WTC11 (cell line): ENCODE measurements at regions not wholly inside any gene's neighbourhood (a gene's known extent, or its start where the extent isn't known, plus 50 kb on each side); places are given as distances from the start of the nearest gene placed in this dataset.

Source experiments
- ATF1 ChIP-seq: sonication (generic); formaldehyde crosslinking; IDR thresholded peaks from 2 replicates; pipeline ENCODE4 v1.8.1; 2023; ENCODE audit warnings: mild to moderate bottlenecking, moderate library complexity, missing genetic modification reagents
- CBFB ChIP-seq: sonication (generic); formaldehyde crosslinking; IDR thresholded peaks from 2 replicates; pipeline ENCODE4 v1.8.1; 2022; ENCODE audit warnings: mild to moderate bottlenecking, low read depth, missing genetic modification reagents
- CREB1 ChIP-seq: sonication (generic); formaldehyde crosslinking; IDR thresholded peaks from 2 replicates; pipeline ENCODE4 v1.8.0; 2023; ENCODE audit warnings: mild to moderate bottlenecking, missing genetic modification reagents
- GRHL2 ChIP-seq: fragments of 250-450 bp; sonication (Bioruptor Pico); IDR thresholded peaks from 2 replicates; pipeline ENCODE4 v1.8.0; 2022; ENCODE audit warnings: mild to moderate bottlenecking, moderate library complexity; ENCODE audit not compliant: insufficient replicate concordance, severe bottlenecking
- KAT7 ChIP-seq: sonication (generic); formaldehyde crosslinking; IDR thresholded peaks from 2 replicates; pipeline ENCODE4 v1.8.1; 2023; ENCODE audit warnings: missing genetic modification reagents, mild to moderate bottlenecking, borderline replicate concordance
- MYBL2 ChIP-seq: sonication (generic); formaldehyde crosslinking; IDR thresholded peaks from 2 replicates; pipeline ENCODE4 v1.8.1; 2023; ENCODE audit warnings: mild to moderate bottlenecking, moderate library complexity, missing genetic modification reagents
- NFE2L1 ChIP-seq: sonication (generic); formaldehyde crosslinking; IDR thresholded peaks from 2 replicates; pipeline ENCODE4 v1.8.1; 2023; ENCODE audit warnings: missing genetic modification reagents
- SMAD4 ChIP-seq: sonication (generic); formaldehyde crosslinking; IDR thresholded peaks from 2 replicates; pipeline ENCODE4 v1.8.0; 2022; ENCODE audit warnings: mild to moderate bottlenecking, missing genetic modification reagents
- ZNF396 ChIP-seq: fragments of 250-450 bp; sonication (Bioruptor Pico); IDR thresholded peaks from 2 replicates; pipeline ENCODE4 v1.8.0; 2021; ENCODE audit warnings: mild to moderate bottlenecking, moderate library complexity, borderline replicate concordance
- TF ChIP-seq, protein P1 (sequence below): fragments of 200-600 bp; IDR thresholded peaks from 2 replicates; pipeline ENCODE4 v1.8.0; 2022; ENCODE audit warnings: antibody characterized with exemption
- TF ChIP-seq, protein P2 (sequence below): sonication (generic); formaldehyde crosslinking; IDR thresholded peaks from 2 replicates; pipeline ENCODE4 v1.8.0; 2022; ENCODE audit warnings: mild to moderate bottlenecking, missing genetic modification reagents
- TF ChIP-seq, protein P3 (sequence below): sonication (generic); formaldehyde crosslinking; IDR thresholded peaks from 2 replicates; pipeline ENCODE4 v1.8.1; 2022; ENCODE audit warnings: mild to moderate bottlenecking, moderate library complexity, missing genetic modification reagents
- TF ChIP-seq, protein P4 (sequence below): fragments of 250-450 bp; sonication (Bioruptor Pico); IDR thresholded peaks from 2 replicates; pipeline ENCODE4 v2.1.2; 2022; ENCODE audit warnings: mild to moderate bottlenecking, moderate library complexity
- TF ChIP-seq, protein P5 (sequence below): sonication (generic); formaldehyde crosslinking; IDR thresholded peaks from 2 replicates; pipeline ENCODE4 v1.8.1; 2023; ENCODE audit warnings: mild to moderate bottlenecking, missing genetic modification reagents, moderate library complexity

DNA sequence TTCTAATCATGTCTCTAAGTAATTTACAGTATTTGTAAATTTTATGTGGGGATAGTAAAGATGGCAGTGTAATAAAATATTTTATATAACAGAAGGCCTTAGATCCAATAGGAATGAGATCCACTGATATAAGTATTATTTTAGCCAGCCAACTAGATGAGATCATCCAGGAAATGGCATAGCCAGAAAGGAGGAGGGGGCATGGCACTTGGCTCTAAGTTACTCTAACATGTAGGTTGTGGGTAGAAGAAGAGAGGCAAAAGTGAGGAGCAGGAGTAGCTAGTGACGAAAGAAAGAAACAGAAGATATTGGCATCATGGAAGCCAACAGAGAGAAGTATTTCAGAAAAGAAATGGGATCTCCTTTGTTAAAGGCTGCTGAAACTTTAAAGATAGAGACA lies 426.1 kb downstream of the PTPRC start:
- TF ChIP-seq, protein P1, sequence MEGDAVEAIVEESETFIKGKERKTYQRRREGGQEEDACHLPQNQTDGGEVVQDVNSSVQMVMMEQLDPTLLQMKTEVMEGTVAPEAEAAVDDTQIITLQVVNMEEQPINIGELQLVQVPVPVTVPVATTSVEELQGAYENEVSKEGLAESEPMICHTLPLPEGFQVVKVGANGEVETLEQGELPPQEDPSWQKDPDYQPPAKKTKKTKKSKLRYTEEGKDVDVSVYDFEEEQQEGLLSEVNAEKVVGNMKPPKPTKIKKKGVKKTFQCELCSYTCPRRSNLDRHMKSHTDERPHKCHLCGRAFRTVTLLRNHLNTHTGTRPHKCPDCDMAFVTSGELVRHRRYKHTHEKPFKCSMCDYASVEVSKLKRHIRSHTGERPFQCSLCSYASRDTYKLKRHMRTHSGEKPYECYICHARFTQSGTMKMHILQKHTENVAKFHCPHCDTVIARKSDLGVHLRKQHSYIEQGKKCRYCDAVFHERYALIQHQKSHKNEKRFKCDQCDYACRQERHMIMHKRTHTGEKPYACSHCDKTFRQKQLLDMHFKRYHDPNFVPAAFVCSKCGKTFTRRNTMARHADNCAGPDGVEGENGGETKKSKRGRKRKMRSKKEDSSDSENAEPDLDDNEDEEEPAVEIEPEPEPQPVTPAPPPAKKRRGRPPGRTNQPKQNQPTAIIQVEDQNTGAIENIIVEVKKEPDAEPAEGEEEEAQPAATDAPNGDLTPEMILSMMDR: no peak
- no peak for TF ChIP-seq CBFB
- no peak for TF ChIP-seq CREB1 (CRISPR knock-in tag)
- no peak for TF ChIP-seq MYBL2 (CRISPR knock-in tag)
- TF ChIP-seq, protein P2, sequence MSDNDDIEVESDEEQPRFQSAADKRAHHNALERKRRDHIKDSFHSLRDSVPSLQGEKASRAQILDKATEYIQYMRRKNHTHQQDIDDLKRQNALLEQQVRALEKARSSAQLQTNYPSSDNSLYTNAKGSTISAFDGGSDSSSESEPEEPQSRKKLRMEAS (CRISPR knock-in tag): no peak
- no peak for TF ChIP-seq ZNF396 (CRISPR knock-in tag)
- TF ChIP-seq, protein P3, sequence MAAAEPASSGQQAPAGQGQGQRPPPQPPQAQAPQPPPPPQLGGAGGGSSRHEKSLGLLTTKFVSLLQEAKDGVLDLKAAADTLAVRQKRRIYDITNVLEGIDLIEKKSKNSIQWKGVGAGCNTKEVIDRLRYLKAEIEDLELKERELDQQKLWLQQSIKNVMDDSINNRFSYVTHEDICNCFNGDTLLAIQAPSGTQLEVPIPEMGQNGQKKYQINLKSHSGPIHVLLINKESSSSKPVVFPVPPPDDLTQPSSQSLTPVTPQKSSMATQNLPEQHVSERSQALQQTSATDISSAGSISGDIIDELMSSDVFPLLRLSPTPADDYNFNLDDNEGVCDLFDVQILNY (CRISPR knock-in tag): no peak
- no peak for TF ChIP-seq NFE2L1 (CRISPR knock-in tag)
- TF ChIP-seq SMAD4 (CRISPR knock-in tag): no peak
- TF ChIP-seq, protein P4, sequence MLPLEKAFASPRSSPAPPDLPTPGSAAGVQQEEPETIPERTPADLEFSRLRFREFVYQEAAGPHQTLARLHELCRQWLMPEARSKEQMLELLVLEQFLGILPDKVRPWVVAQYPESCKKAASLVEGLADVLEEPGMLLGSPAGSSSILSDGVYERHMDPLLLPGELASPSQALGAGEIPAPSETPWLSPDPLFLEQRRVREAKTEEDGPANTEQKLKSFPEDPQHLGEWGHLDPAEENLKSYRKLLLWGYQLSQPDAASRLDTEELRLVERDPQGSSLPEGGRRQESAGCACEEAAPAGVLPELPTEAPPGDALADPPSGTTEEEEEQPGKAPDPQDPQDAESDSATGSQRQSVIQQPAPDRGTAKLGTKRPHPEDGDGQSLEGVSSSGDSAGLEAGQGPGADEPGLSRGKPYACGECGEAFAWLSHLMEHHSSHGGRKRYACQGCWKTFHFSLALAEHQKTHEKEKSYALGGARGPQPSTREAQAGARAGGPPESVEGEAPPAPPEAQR (CRISPR knock-in tag): no peak
- no peak for TF ChIP-seq KAT7 (CRISPR knock-in tag)
- TF ChIP-seq, protein P5, sequence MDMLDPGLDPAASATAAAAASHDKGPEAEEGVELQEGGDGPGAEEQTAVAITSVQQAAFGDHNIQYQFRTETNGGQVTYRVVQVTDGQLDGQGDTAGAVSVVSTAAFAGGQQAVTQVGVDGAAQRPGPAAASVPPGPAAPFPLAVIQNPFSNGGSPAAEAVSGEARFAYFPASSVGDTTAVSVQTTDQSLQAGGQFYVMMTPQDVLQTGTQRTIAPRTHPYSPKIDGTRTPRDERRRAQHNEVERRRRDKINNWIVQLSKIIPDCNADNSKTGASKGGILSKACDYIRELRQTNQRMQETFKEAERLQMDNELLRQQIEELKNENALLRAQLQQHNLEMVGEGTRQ: no peak
- TF ChIP-seq ATF1 (CRISPR knock-in tag): no peak
- TF ChIP-seq GRHL2 (CRISPR knock-in tag): no peak
